ENCODE measurements at regions not wholly inside any gene's neighbourhood (a gene's known extent, or its start where the extent isn't known, plus 50 kb on each side); places are given as distances from the start of the nearest gene placed in this dataset.

DNA sequence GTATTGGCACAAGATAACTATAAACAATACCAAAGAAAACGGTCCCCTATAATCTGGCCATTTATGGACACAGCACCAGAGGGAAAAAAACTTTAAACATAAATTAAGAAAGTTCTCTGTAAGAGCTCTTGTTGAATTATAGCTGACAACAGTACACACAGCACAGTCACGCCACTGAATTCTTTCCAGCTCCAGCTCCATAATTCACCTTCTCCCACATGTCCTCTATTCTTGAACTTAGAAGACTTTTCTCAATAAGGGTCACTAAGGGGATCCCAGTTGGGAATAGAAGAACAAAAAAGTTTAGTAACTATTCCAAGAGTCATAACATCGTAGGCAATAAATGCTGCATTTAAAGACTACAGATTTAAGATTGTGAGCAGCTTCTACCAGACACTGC, 124.6 kb upstream of the CYP1B1 start (continued):
- TF ChIP-seq, protein P1, sequence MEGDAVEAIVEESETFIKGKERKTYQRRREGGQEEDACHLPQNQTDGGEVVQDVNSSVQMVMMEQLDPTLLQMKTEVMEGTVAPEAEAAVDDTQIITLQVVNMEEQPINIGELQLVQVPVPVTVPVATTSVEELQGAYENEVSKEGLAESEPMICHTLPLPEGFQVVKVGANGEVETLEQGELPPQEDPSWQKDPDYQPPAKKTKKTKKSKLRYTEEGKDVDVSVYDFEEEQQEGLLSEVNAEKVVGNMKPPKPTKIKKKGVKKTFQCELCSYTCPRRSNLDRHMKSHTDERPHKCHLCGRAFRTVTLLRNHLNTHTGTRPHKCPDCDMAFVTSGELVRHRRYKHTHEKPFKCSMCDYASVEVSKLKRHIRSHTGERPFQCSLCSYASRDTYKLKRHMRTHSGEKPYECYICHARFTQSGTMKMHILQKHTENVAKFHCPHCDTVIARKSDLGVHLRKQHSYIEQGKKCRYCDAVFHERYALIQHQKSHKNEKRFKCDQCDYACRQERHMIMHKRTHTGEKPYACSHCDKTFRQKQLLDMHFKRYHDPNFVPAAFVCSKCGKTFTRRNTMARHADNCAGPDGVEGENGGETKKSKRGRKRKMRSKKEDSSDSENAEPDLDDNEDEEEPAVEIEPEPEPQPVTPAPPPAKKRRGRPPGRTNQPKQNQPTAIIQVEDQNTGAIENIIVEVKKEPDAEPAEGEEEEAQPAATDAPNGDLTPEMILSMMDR (IDR thresholded peaks at IDR 0.05): no peak
- TF ChIP-seq, protein P2, sequence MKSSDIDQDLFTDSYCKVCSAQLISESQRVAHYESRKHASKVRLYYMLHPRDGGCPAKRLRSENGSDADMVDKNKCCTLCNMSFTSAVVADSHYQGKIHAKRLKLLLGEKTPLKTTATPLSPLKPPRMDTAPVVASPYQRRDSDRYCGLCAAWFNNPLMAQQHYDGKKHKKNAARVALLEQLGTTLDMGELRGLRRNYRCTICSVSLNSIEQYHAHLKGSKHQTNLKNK (CRISPR knock-in tag; IDR thresholded peaks at IDR 0.05): no peak
- TF ChIP-seq, protein P3, sequence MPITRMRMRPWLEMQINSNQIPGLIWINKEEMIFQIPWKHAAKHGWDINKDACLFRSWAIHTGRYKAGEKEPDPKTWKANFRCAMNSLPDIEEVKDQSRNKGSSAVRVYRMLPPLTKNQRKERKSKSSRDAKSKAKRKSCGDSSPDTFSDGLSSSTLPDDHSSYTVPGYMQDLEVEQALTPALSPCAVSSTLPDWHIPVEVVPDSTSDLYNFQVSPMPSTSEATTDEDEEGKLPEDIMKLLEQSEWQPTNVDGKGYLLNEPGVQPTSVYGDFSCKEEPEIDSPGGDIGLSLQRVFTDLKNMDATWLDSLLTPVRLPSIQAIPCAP (CRISPR knock-in tag; IDR thresholded peaks at IDR 0.05): no peak
- TF ChIP-seq, protein P4, sequence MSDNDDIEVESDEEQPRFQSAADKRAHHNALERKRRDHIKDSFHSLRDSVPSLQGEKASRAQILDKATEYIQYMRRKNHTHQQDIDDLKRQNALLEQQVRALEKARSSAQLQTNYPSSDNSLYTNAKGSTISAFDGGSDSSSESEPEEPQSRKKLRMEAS (CRISPR knock-in tag; IDR thresholded peaks at IDR 0.05): no peak
- TF ChIP-seq, protein P5, sequence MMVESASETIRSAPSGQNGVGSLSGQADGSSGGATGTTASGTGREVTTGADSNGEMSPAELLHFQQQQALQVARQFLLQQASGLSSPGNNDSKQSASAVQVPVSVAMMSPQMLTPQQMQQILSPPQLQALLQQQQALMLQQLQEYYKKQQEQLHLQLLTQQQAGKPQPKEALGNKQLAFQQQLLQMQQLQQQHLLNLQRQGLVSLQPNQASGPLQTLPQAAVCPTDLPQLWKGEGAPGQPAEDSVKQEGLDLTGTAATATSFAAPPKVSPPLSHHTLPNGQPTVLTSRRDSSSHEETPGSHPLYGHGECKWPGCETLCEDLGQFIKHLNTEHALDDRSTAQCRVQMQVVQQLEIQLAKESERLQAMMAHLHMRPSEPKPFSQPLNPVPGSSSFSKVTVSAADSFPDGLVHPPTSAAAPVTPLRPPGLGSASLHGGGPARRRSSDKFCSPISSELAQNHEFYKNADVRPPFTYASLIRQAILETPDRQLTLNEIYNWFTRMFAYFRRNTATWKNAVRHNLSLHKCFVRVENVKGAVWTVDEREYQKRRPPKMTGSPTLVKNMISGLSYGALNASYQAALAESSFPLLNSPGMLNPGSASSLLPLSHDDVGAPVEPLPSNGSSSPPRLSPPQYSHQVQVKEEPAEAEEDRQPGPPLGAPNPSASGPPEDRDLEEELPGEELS (CRISPR knock-in tag; IDR thresholded peaks at IDR 0.05): no peak
- TF ChIP-seq, protein P6, sequence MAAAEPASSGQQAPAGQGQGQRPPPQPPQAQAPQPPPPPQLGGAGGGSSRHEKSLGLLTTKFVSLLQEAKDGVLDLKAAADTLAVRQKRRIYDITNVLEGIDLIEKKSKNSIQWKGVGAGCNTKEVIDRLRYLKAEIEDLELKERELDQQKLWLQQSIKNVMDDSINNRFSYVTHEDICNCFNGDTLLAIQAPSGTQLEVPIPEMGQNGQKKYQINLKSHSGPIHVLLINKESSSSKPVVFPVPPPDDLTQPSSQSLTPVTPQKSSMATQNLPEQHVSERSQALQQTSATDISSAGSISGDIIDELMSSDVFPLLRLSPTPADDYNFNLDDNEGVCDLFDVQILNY (CRISPR knock-in tag; IDR thresholded peaks at IDR 0.05): no peak

DNA sequence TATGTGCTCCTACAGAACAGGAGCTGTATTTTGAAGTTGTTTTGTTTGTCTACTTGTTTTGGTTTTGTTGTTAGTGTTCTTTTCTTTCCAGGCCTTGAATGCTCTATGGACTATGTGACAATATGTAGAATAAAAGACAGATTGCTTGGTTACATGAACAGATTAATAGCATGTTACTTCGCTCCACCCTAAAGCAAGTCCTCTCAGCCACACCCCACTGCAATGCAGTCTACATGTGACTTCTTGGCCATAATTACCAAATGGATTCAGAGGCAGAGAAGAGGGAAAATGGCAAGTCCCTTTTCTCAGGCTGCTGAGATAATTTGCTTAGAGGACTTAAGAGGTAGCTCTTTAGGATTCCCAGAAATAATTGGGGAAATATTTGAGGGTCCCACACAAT, 123.2 kb upstream of the CYP1B1 start:
- Mint-ChIP-seq H3K4me3 (no peak overlapping the region), H3K9me3 (no peaks in the 10 kb centered on the region), H3K4me1 (peaks cover 5% of the 10 kb centered on the region), H3K27ac (no peak overlapping the region), H3K27me3 (ENCODE audit: low read depth) (no peaks in the 10 kb centered on the region; the same call in 1 of the 2 replicates), H3K36me3 (no peaks in the 10 kb centered on the region)
- TF ChIP-seq, protein P7, sequence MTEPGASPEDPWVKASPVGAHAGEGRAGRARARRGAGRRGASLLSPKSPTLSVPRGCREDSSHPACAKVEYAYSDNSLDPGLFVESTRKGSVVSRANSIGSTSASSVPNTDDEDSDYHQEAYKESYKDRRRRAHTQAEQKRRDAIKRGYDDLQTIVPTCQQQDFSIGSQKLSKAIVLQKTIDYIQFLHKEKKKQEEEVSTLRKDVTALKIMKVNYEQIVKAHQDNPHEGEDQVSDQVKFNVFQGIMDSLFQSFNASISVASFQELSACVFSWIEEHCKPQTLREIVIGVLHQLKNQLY (CRISPR knock-in tag; IDR thresholded peaks at IDR 0.05): no peak
- TF ChIP-seq, protein P2 (CRISPR knock-in tag; IDR thresholded peaks at IDR 0.05): no peak
- TF ChIP-seq, protein P8, sequence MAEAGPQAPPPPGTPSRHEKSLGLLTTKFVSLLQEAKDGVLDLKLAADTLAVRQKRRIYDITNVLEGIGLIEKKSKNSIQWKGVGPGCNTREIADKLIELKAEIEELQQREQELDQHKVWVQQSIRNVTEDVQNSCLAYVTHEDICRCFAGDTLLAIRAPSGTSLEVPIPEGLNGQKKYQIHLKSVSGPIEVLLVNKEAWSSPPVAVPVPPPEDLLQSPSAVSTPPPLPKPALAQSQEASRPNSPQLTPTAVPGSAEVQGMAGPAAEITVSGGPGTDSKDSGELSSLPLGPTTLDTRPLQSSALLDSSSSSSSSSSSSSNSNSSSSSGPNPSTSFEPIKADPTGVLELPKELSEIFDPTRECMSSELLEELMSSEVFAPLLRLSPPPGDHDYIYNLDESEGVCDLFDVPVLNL (CRISPR knock-in tag; IDR thresholded peaks at IDR 0.05; ENCODE audit: borderline replicate concordance, low read depth): no peak
- POLR2A ChIA-PET: no interaction called here
- no peak for DNase-seq (ENCODE audit: low spot score)
- CTCF ChIA-PET: no interaction called here
- ATAC-seq: no peak

DNA sequence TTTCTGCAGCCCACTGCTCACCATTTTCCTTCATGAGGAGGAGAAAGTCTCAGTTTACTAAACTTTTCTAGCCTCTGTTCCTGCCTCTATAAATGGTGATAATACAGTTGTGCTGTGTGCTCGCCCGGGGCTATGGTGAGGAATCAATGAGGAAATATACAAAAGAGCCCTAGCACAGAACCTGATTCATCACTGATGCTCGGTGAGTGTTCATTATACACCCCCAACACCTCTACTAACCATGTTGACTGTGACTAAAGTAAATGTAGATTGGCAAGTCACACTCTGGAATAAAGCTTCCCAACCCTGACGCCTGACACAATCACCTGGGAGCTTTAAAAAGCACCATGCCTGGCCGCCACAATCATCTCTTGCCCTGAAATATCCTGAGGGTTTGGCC, 118.8 kb upstream of the CYP1B1 start:
- DNase-seq (ENCODE audit: low spot score): no peak
- Mint-ChIP-seq H3K4me3 (no peak overlapping the region), H3K27me3 (ENCODE audit: low read depth) (no peaks in the 10 kb centered on the region), H3K9me3 (no peaks in the 10 kb centered on the region), H3K36me3 (no peaks in the 10 kb centered on the region), H3K27ac (no peak overlapping the region), H3K4me1 (peaks cover 15% of the 10 kb centered on the region)
- ChIA-PET CTCF (no interaction called here), POLR2A (no interaction called here)
- ATAC-seq: no peak
- TF ChIP-seq, protein P9, sequence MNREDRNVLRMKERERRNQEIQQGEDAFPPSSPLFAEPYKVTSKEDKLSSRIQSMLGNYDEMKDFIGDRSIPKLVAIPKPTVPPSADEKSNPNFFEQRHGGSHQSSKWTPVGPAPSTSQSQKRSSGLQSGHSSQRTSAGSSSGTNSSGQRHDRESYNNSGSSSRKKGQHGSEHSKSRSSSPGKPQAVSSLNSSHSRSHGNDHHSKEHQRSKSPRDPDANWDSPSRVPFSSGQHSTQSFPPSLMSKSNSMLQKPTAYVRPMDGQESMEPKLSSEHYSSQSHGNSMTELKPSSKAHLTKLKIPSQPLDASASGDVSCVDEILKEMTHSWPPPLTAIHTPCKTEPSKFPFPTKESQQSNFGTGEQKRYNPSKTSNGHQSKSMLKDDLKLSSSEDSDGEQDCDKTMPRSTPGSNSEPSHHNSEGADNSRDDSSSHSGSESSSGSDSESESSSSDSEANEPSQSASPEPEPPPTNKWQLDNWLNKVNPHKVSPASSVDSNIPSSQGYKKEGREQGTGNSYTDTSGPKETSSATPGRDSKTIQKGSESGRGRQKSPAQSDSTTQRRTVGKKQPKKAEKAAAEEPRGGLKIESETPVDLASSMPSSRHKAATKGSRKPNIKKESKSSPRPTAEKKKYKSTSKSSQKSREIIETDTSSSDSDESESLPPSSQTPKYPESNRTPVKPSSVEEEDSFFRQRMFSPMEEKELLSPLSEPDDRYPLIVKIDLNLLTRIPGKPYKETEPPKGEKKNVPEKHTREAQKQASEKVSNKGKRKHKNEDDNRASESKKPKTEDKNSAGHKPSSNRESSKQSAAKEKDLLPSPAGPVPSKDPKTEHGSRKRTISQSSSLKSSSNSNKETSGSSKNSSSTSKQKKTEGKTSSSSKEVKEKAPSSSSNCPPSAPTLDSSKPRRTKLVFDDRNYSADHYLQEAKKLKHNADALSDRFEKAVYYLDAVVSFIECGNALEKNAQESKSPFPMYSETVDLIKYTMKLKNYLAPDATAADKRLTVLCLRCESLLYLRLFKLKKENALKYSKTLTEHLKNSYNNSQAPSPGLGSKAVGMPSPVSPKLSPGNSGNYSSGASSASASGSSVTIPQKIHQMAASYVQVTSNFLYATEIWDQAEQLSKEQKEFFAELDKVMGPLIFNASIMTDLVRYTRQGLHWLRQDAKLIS (CRISPR knock-in tag; IDR thresholded peaks at IDR 0.05; ENCODE audit: borderline replicate concordance): no peak
- TF ChIP-seq, protein P10, sequence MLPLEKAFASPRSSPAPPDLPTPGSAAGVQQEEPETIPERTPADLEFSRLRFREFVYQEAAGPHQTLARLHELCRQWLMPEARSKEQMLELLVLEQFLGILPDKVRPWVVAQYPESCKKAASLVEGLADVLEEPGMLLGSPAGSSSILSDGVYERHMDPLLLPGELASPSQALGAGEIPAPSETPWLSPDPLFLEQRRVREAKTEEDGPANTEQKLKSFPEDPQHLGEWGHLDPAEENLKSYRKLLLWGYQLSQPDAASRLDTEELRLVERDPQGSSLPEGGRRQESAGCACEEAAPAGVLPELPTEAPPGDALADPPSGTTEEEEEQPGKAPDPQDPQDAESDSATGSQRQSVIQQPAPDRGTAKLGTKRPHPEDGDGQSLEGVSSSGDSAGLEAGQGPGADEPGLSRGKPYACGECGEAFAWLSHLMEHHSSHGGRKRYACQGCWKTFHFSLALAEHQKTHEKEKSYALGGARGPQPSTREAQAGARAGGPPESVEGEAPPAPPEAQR (CRISPR knock-in tag; IDR thresholded peaks at IDR 0.05): no peak
- TF ChIP-seq NFATC4 (CRISPR knock-in tag; IDR thresholded peaks at IDR 0.05): no peak
- TF ChIP-seq NR3C1 (CRISPR knock-in tag; conservative IDR thresholded peaks at IDR 0.05; ENCODE audit: low read depth): no peak
- TF ChIP-seq, protein P2 (CRISPR knock-in tag; IDR thresholded peaks at IDR 0.05): no peak
- TF ChIP-seq RORB (CRISPR knock-in tag; IDR thresholded peaks at IDR 0.05): no peak
- TF ChIP-seq, protein P8 (CRISPR knock-in tag; IDR thresholded peaks at IDR 0.05; ENCODE audit: borderline replicate concordance, low read depth): no peak
- no peak for TF ChIP-seq CREB1 (CRISPR knock-in tag; IDR thresholded peaks at IDR 0.05)
- TF ChIP-seq, protein P11, sequence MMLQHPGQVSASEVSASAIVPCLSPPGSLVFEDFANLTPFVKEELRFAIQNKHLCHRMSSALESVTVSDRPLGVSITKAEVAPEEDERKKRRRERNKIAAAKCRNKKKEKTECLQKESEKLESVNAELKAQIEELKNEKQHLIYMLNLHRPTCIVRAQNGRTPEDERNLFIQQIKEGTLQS (CRISPR knock-in tag; conservative IDR thresholded peaks at IDR 0.05): no peak
